HCT116 (cell line): ENCODE measurements at regions not wholly inside any gene's neighbourhood (a gene's known extent, or its start where the extent isn't known, plus 50 kb on each side); places are given as distances from the start of the nearest gene placed in this dataset.

Source experiments
- ATAC-seq: fragments of 200-7000 bp; cut with Tn5 transposase; 2 replicates; pipeline ENCODE4 v1.9.1; 2020; ENCODE audit warnings: mild to moderate bottlenecking, moderate library complexity
- BruUV-seq: library from RNA; stranded (reverse); fragments of 400-500 nt; replicated peaks from 2 replicates; lab custom pipeline; 2021; lab: Mats Ljungman, UMichigan
- CTCF ChIA-PET: fragments of 300-600 bp; sonication (Branson Sonifier 250); formaldehyde crosslinking; loops from one replicate; lab custom pipeline; 2021; ENCODE audit warnings: antibody characterized with exemption; lab: Charles Lee
- POLR2A ChIA-PET: fragments of 300-600, 350-600 bp; sonication (Branson Sonifier 250); formaldehyde crosslinking; loops from one replicate; lab custom pipeline; 2021; ENCODE audit warnings: antibody characterized with exemption; lab: Charles Lee
- RAD21 ChIA-PET, 2 experiments: fragments of 300-600 bp; sonication (Branson Sonifier 250); formaldehyde crosslinking; loops; one replicate each; lab custom pipeline; 2023; ENCODE audit warnings: low total read pairs in 2 of 2; ENCODE audit not compliant: uncharacterized antibody in 2 of 2, unreplicated experiment in 2 of 2, low non-redundant PET in 1 of 2; lab: Charles Lee
- DNase-seq: peaks from one replicate; pipeline ENCODE4 v3.0.0-alpha.2; 2010; ENCODE audit warnings: low read depth, low spot score
- H2AFZ ChIP-seq: fragments of 200-600 bp; shearing (Covaris generic), sonication (generic); 2 replicates; pipeline ENCODE4 v1.6.1; 2017; ENCODE audit warnings: low read depth, mixed run types, mixed read lengths, antibody characterized with exemption, low read length; ENCODE audit not compliant: poor library complexity, severe bottlenecking
- H3K27ac ChIP-seq: 2 replicates; pipeline ENCODE4 v1.5.1; 2012; ENCODE audit warnings: low read depth, low read length
- H3K27me3 ChIP-seq: fragments of 200-600 bp; sonication (generic); 2 replicates; pipeline ENCODE4 v1.6.1; 2016; ENCODE audit warnings: mixed run types, low read length, mixed read lengths; ENCODE audit not compliant: insufficient read depth
- H3K36me3 ChIP-seq, 2 experiments: fragments of 200-500 bp in 1 of 2; fragments of 200-600 bp in 1 of 2; sonication (Bioruptor generic) in 1 of 2; sonication (generic) in 1 of 2; 2 replicates each; pipeline versions ENCODE4 v1.5.1 to v1.6.1; 2014 to 2016; ENCODE audit warnings: low read length in 2 of 2, inconsistent platforms in 1 of 2, mixed read lengths in 1 of 2, mixed run types in 1 of 2; ENCODE audit not compliant: insufficient read depth in 2 of 2, control insufficient read depth in 1 of 2
- H3K4me1 ChIP-seq, 2 experiments: fragments of 200-600 bp in 1 of 2; sonication (generic) in 1 of 2; 2 replicates each; pipeline versions ENCODE4 v1.5.1 to v1.6.1; 2012 to 2017; ENCODE audit warnings: low read length in 2 of 2, inconsistent platforms in 1 of 2, mild to moderate bottlenecking in 1 of 2, mixed read lengths in 1 of 2, mixed run types in 1 of 2, moderate library complexity in 1 of 2; ENCODE audit not compliant: insufficient read depth in 2 of 2, control insufficient read depth in 1 of 2
- H3K4me2 ChIP-seq: fragments of 200-600 bp; sonication (generic); 2 replicates; pipeline ENCODE4 v1.6.1; 2017; ENCODE audit warnings: mixed run types, low read length, mixed read lengths
- H3K4me3 ChIP-seq, 2 experiments: fragments of 200-600 bp in 1 of 2; sonication (generic) in 1 of 2; replicated peaks in 1 of 2; 2 replicates each; pipeline ENCODE4 v1.5.1; 2011 to 2016; ENCODE audit warnings: low read length in 2 of 2, control low read depth in 1 of 2, low read depth in 1 of 2, mild to moderate bottlenecking in 1 of 2, mixed read lengths in 1 of 2, mixed run types in 1 of 2
- H3K79me2 ChIP-seq: fragments of 200-600 bp; sonication (generic); 2 replicates; pipeline ENCODE4 v1.6.1; 2017; ENCODE audit warnings: mild to moderate bottlenecking, mixed run types, low read length, moderate library complexity, mixed read lengths; ENCODE audit not compliant: insufficient read depth
- H3K9ac ChIP-seq: fragments of 200-600 bp; sonication (generic); 2 replicates; pipeline ENCODE4 v1.6.1; 2016; ENCODE audit warnings: low read length, mixed read lengths
- H3K9me2 ChIP-seq: fragments of 200-600 bp; sonication (generic), shearing (Covaris generic); 2 replicates; pipeline ENCODE4 v1.6.1; 2017; ENCODE audit warnings: mixed run types, mild to moderate bottlenecking, moderate library complexity; ENCODE audit not compliant: insufficient read depth
- H3K9me3 ChIP-seq, 2 experiments: fragments of 200-500 bp in 1 of 2; fragments of 200-600 bp in 1 of 2; sonication (Bioruptor generic) in 1 of 2; sonication (generic) in 1 of 2; 2 replicates each; pipeline ENCODE4 v1.6.1; 2014 to 2017; ENCODE audit warnings: low read length in 2 of 2, mixed read lengths in 2 of 2, inconsistent platforms in 1 of 2, low read depth in 1 of 2, mild to moderate bottlenecking in 1 of 2, mixed run types in 1 of 2, moderate library complexity in 1 of 2; ENCODE audit not compliant: control insufficient read depth in 1 of 2, insufficient read depth in 1 of 2
- H4K20me1 ChIP-seq: fragments of 200-600 bp; sonication (generic), shearing (Covaris generic); 2 replicates; pipeline ENCODE4 v1.6.1; 2017; ENCODE audit warnings: mixed run types, mild to moderate bottlenecking, moderate library complexity; ENCODE audit not compliant: insufficient read depth
- ATF3 ChIP-seq: IDR thresholded peaks from 2 replicates; pipeline ENCODE4 v1.6.1; 2012
- EGR1 ChIP-seq: IDR thresholded peaks from 2 replicates; pipeline ENCODE4 v1.6.1; 2012; ENCODE audit warnings: low read depth
- EZH2phosphoT487 ChIP-seq: fragments of 200-600 bp; IDR thresholded peaks from 2 replicates; pipeline ENCODE4 v1.6.1; 2018; ENCODE audit warnings: antibody characterized with exemption, borderline replicate concordance
- FOSL1 ChIP-seq: IDR thresholded peaks from 2 replicates; pipeline ENCODE4 v1.6.1; 2012; ENCODE audit warnings: low read depth
- JUND ChIP-seq: IDR thresholded peaks from 2 replicates; pipeline ENCODE4 v1.6.1; 2012
- SIN3A ChIP-seq: IDR thresholded peaks from 2 replicates; pipeline ENCODE4 v1.6.1; 2012; ENCODE audit warnings: low read depth
- SP1 ChIP-seq: IDR thresholded peaks from 2 replicates; pipeline ENCODE4 v1.6.1; 2012; ENCODE audit warnings: low read depth
- TCF7L2 ChIP-seq: IDR thresholded peaks from 2 replicates; pipeline ENCODE4 v1.7.0; 2011; ENCODE audit warnings: borderline replicate concordance, inconsistent platforms; ENCODE audit not compliant: insufficient read depth, insufficient read length; ENCODE audit errors: extremely low read depth
- YY1 ChIP-seq: IDR thresholded peaks from 2 replicates; pipeline ENCODE4 v1.6.1; 2011; ENCODE audit warnings: low read length, low read depth, moderate library complexity, mild to moderate bottlenecking; ENCODE audit not compliant: insufficient replicate concordance; ENCODE audit errors: extremely low read depth
- ZFX ChIP-seq: fragments of 450-650 bp; IDR thresholded peaks from 2 replicates; pipeline ENCODE4 v1.6.1; 2017
- ZNF274 ChIP-seq: fragments of 200-500 bp; sonication (Bioruptor generic); IDR thresholded peaks from 2 replicates; pipeline ENCODE4 v1.6.1; 2014; ENCODE audit warnings: mild to moderate bottlenecking, low read depth, low read length, inconsistent platforms
- intact Hi-C: fragments of 100-400 bp; cut with micrococcal nuclease; formaldehyde crosslinking; loops from 2 replicates; pipeline ENCODE4 v1.10.0; 2022
- TF ChIP-seq, protein P1 (sequence below): IDR thresholded peaks from 2 replicates; pipeline ENCODE4 v1.6.1; 2011; ENCODE audit warnings: mild to moderate bottlenecking, low read length, moderate library complexity; ENCODE audit not compliant: insufficient replicate concordance; ENCODE audit errors: extremely low read depth

DNA sequence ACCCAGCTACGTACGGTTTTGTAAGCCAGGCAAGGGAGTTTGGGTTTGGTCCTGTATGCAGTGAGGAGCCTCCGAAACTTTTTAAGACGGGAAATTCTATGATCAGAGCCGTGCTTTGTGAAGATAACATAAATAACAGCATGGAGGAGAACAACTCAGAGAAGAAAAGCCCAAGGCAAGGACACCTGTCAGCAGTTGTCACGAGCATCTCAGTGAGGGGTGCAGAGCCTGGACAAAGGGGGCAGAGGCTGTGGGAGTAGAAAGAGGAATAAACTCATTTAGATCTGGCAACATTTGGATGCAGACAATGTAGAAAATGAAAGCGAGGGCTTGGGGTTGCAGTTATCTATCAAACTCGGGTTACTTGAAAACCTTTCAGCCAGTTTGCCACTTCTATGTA, 64.5 kb downstream of the CAVIN2 start:
- no peaks in the 10 kb centered on the region for H3K36me3 ChIP-seq
- H3K27ac ChIP-seq, result no peak overlapping the region
- no TSS peak for BruUV-seq
- RAD21 ChIA-PET, result no interaction called here
- POLR2A ChIA-PET, result no interaction called here
- no peak overlapping the region for H3K4me2 ChIP-seq
- no peaks in the 10 kb centered on the region for H3K9me3 ChIP-seq
- TF ChIP-seq YY1 (no peak), SIN3A (no peak), EZH2phosphoT487 (no peak), FOSL1 (no peak), ATF3 (no peak), ZNF274 (no peak), EGR1 (no peak), JUND (no peak), ZFX (no peak), TCF7L2 (no peak), SP1 (no peak)
- TF ChIP-seq, protein P1, sequence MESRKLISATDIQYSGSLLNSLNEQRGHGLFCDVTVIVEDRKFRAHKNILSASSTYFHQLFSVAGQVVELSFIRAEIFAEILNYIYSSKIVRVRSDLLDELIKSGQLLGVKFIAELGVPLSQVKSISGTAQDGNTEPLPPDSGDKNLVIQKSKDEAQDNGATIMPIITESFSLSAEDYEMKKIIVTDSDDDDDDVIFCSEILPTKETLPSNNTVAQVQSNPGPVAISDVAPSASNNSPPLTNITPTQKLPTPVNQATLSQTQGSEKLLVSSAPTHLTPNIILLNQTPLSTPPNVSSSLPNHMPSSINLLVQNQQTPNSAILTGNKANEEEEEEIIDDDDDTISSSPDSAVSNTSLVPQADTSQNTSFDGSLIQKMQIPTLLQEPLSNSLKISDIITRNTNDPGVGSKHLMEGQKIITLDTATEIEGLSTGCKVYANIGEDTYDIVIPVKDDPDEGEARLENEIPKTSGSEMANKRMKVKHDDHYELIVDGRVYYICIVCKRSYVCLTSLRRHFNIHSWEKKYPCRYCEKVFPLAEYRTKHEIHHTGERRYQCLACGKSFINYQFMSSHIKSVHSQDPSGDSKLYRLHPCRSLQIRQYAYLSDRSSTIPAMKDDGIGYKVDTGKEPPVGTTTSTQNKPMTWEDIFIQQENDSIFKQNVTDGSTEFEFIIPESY, result no peak
- CTCF ChIA-PET, result no interaction called here
- ATAC-seq, result no peak
- H3K9ac ChIP-seq, result no peak overlapping the region
- no peaks in the 10 kb centered on the region for H3K27me3 ChIP-seq
- no peak overlapping the region for H2AFZ ChIP-seq
- no peaks in the 10 kb centered on the region for H3K9me2 ChIP-seq
- H4K20me1 ChIP-seq, result no peaks in the 10 kb centered on the region
- intact Hi-C loops, result no loop called here
- no peaks in the 10 kb centered on the region for H3K4me1 ChIP-seq
- no peaks in the 10 kb centered on the region for H3K79me2 ChIP-seq
- H3K4me3 ChIP-seq, result no peak overlapping the region
- DNase-seq, result no peak
